ENCODE measurements at regions not wholly inside any gene's neighbourhood (a gene's known extent, or its start where the extent isn't known, plus 50 kb on each side); places are given as distances from the start of the nearest gene placed in this dataset.

GRCh38 chr2:212919238-212919637, 232.2 kb downstream of the IKZF2 start:
- TF ChIP-seq EP300 (IDR thresholded peaks at IDR 0.05): no peak
- TF ChIP-seq CTCF (IDR thresholded peaks at IDR 0.05): no peak
